Chondrocyte (in vitro differentiated cells): ENCODE measurements at regions not wholly inside any gene's neighbourhood (a gene's known extent, or its start where the extent isn't known, plus 50 kb on each side); places are given as distances from the start of the nearest gene placed in this dataset.

ENCODE experiments used
- DNase-seq: peaks from one replicate; pipeline ENCODE4 v3.0.0; 2021; ENCODE audit warnings: mixed read lengths, low spot score
- H3K27ac Mint-ChIP-seq: one replicate; pipeline ENCODE4 v1.8.0; 2021; ENCODE audit warnings: mild to moderate bottlenecking, moderate library complexity, mixed read lengths; ENCODE audit not compliant: unreplicated experiment
- H3K27me3 Mint-ChIP-seq: 2 replicates; pipeline ENCODE4 v1.8.0; 2021; ENCODE audit warnings: low read depth, mixed read lengths
- H3K36me3 Mint-ChIP-seq: 2 replicates; pipeline ENCODE4 v1.8.0; 2021; ENCODE audit warnings: low read depth, mixed read lengths
- H3K4me1 Mint-ChIP-seq: 2 replicates; pipeline ENCODE4 v1.8.0; 2021; ENCODE audit warnings: low read depth, mild to moderate bottlenecking, mixed read lengths
- H3K4me3 Mint-ChIP-seq: one replicate; pipeline ENCODE4 v1.8.0; 2021; ENCODE audit warnings: mild to moderate bottlenecking, moderate library complexity, mixed read lengths; ENCODE audit not compliant: unreplicated experiment
- H3K9me3 Mint-ChIP-seq: 2 replicates; pipeline ENCODE4 v1.8.0; 2021; ENCODE audit warnings: low read depth, mixed read lengths
- TF ChIP-seq, protein P1 (sequence below): fragments of 200-600 bp; sonication (generic); IDR thresholded peaks from 2 replicates; pipeline ENCODE4 v1.5.0; 2021; ENCODE audit warnings: antibody characterized with exemption, mild to moderate bottlenecking, moderate library complexity

DNA sequence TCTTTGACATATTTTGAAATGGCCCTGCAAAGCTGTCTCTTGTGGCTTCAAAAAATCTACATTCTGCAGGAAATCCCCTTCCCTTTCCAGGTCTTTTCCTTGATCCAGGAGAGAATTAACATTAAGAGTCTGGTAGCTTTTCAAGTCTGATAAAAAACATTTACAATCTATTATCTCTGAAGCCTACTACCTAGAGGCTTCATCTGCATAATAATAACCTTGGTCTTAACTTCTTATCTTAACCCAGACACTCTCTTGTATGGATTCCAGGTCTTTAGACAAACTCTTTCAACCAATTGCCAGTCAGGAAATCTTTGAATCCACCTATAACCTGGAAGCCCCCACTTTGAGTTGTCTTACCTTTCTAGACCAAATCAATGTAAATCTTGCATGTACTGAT, 179.3 kb upstream of the ZC3H15 start:
- no peaks in the 10 kb centered on the region for H3K27me3 Mint-ChIP-seq
- no peaks in the 10 kb centered on the region for H3K36me3 Mint-ChIP-seq
- H3K9me3 Mint-ChIP-seq = peaks cover 7% of the 10 kb centered on the region
- H3K4me1 Mint-ChIP-seq = peaks cover 3% of the 10 kb centered on the region
- TF ChIP-seq, protein P1, sequence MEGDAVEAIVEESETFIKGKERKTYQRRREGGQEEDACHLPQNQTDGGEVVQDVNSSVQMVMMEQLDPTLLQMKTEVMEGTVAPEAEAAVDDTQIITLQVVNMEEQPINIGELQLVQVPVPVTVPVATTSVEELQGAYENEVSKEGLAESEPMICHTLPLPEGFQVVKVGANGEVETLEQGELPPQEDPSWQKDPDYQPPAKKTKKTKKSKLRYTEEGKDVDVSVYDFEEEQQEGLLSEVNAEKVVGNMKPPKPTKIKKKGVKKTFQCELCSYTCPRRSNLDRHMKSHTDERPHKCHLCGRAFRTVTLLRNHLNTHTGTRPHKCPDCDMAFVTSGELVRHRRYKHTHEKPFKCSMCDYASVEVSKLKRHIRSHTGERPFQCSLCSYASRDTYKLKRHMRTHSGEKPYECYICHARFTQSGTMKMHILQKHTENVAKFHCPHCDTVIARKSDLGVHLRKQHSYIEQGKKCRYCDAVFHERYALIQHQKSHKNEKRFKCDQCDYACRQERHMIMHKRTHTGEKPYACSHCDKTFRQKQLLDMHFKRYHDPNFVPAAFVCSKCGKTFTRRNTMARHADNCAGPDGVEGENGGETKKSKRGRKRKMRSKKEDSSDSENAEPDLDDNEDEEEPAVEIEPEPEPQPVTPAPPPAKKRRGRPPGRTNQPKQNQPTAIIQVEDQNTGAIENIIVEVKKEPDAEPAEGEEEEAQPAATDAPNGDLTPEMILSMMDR = no peak
- no peak overlapping the region for H3K4me3 Mint-ChIP-seq
- no peak for DNase-seq
- H3K27ac Mint-ChIP-seq = no peak overlapping the region

DNA sequence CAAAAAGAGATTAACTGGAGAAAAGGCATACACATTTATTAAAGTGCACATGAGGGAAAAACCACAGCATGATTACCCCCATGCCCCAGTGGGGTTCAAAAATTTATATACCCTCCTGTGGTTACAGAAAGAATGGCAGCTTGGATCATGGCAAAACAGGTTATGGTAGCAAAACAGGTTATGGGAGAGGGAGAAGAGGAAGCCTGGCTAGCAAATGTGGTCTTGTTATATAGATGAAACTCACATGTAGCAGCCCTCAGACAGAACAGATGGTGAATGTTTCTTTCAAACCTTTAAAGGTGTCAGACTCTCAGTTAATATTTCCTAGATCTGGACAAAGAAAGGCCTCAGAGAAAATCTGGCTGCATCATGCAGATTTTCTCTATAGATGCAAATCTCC, 178.2 kb upstream of the ZC3H15 start:
- peaks cover 7% of the 10 kb centered on the region for H3K36me3 Mint-ChIP-seq
- H3K27me3 Mint-ChIP-seq = no peaks in the 10 kb centered on the region
- H3K4me3 Mint-ChIP-seq = no peak overlapping the region
- TF ChIP-seq, protein P1 = no peak
- peaks cover 18% of the 10 kb centered on the region for H3K9me3 Mint-ChIP-seq
- no peak overlapping the region for H3K27ac Mint-ChIP-seq
- DNase-seq = no peak
- H3K4me1 Mint-ChIP-seq = peaks cover 3% of the 10 kb centered on the region

DNA sequence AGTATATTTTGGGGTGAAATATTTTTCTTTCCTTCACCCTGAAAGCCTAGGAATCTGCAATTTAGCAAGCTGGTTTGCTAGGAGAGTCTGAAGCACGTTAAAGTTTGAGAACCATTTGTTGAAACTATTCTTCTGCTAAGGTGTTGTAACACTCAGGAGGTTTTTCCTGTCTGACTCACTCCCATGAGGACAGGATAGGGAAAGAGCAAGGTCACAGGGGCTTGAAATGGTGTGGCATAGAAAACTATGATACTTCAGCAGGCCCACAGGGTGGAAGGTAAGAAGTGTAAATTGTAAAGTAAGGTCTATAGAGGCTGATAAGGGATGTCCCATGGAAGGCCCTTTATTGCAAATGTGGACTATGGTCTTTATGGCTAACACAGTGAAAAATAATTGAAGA, 177.7 kb upstream of the ZC3H15 start:
- H3K4me1 Mint-ChIP-seq = peaks cover 3% of the 10 kb centered on the region
- no peak overlapping the region for H3K4me3 Mint-ChIP-seq
- peaks cover 18% of the 10 kb centered on the region for H3K9me3 Mint-ChIP-seq
- no peaks in the 10 kb centered on the region for H3K27me3 Mint-ChIP-seq
- peaks cover 8% of the 10 kb centered on the region for H3K36me3 Mint-ChIP-seq
- no peak overlapping the region for H3K27ac Mint-ChIP-seq
- DNase-seq = no peak
- TF ChIP-seq, protein P1 = no peak

DNA sequence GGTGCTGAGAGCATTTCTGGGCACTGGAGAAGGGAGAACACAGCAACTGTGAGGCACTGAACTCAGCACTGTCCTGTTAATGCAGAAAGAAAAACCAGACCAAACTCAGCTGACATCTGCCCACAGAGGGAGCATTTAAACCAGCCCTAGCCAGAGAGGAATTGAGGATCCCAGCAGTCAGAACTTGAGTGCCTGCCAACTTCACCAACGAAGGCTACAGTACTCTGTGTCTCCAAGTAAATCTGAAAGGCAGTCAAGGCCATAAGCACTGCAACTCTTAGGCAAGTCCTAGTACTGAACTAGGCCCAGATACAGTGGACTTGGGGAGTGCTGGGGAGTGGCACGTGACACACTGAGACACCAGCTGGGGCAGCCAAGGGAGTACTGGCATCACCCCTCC, 176.2 kb upstream of the ZC3H15 start:
- no peak for DNase-seq
- H3K27me3 Mint-ChIP-seq = no peaks in the 10 kb centered on the region
- no peak overlapping the region for H3K4me3 Mint-ChIP-seq
- peaks cover 3% of the 10 kb centered on the region for H3K4me1 Mint-ChIP-seq
- TF ChIP-seq, protein P1 = no peak
- H3K36me3 Mint-ChIP-seq = peaks cover 10% of the 10 kb centered on the region
- no peak overlapping the region for H3K27ac Mint-ChIP-seq
- peaks cover 27% of the 10 kb centered on the region for H3K9me3 Mint-ChIP-seq

DNA sequence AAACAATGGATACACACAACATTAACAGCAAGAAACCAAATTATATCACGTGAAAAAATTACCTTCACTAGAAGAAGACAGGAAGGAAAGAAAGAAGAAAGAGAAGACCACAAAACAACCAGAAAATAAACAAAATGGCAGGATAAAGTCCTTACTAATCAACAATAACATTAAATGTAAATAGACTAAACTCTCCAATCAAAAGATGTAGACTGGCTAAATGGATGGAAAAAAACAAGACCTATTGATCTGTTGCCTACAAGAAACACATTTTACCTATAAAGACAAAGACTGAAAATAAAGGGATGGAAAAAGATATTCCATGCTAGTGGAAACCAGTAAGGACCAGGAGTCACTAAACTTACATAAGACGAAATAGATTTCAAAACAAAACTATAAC, 167.0 kb upstream of the ZC3H15 start:
- Mint-ChIP-seq H3K27me3 (no peaks in the 10 kb centered on the region), H3K27ac (no peak overlapping the region), H3K4me3 (no peak overlapping the region), H3K4me1 (no peaks in the 10 kb centered on the region), H3K36me3 (peaks cover 28% of the 10 kb centered on the region), H3K9me3 (peaks cover 48% of the 10 kb centered on the region)
- no peak for DNase-seq
- TF ChIP-seq, protein P1 = no peak
